GM12891 (cell line): ENCODE measurements at regions not wholly inside any gene's neighbourhood (a gene's known extent, or its start where the extent isn't known, plus 50 kb on each side); places are given as distances from the start of the nearest gene placed in this dataset.

Experiments
- POLR2A ChIP-seq: IDR thresholded peaks from 2 replicates; pipeline ENCODE4 v1.6.1; 2011; ENCODE audit warnings: low read depth, low read length, control low read depth
- SPI1 ChIP-seq: IDR thresholded peaks from 2 replicates; pipeline ENCODE4 v1.6.1; 2011; ENCODE audit warnings: low read depth, low read length, control low read depth
- TAF1 ChIP-seq: IDR thresholded peaks from 2 replicates; pipeline ENCODE4 v1.6.1; 2011; ENCODE audit warnings: low read depth, low read length, control low read depth

GRCh38 chr1:147391114-147391513 lies 148.6 kb downstream of the CHD1L start:
- TF ChIP-seq POLR2A (no peak), TAF1 (no peak), SPI1 (no peak)
